Erythroblast (primary cell): ENCODE measurements at regions not wholly inside any gene's neighbourhood (a gene's known extent, or its start where the extent isn't known, plus 50 kb on each side); places are given as distances from the start of the nearest gene placed in this dataset.

Source experiments
- GATA1 ChIP-seq: IDR thresholded peaks from 2 replicates; pipeline ENCODE4 v1.6.1; 2011; ENCODE audit warnings: low read depth, mild to moderate bottlenecking, control low read depth, low read length, moderate library complexity
- POLR2A ChIP-seq: IDR thresholded peaks from 2 replicates; pipeline ENCODE4 v1.6.1; 2011; ENCODE audit warnings: mild to moderate bottlenecking, low read length

DNA sequence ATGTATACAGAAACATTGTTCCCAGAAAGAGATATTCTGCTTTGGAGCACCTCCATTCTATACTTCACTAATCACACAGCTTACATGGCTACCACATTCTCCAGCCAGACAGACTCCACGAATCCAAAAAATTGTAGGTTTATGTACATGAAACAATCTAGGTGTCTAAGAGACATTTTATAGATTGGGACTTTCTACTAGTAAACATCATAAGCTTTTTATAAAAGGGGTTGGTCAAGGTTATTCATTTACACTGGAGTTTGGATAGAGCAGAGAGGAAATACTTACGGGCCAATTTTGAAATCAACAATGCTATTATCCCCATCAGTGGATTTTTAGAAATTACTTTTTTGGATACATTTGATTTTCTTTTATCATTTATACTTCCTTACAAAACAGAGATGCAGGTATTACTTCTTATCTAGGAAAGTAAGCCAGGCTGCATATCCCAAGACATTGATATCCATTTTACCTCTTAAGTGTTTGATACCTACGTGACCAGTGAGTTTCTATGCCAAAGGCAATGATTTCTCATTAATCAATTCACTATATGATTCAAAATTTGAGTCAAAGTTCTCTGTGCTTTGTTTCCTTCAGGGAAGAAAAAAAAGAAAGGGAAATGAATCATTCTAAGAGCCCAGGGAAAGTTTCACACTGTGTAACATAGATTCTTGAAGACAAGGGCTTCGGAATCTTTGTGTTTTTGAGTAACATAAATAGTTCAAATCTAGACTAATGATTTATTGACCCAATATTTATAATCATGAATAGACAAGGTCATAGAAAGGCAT is 140.5 kb downstream of the PTH2R start:
- TF ChIP-seq POLR2A (no peak), GATA1 (no peak)
